NCI-H524 treated with DMSO at 0.1 percent for 48 hours (cell line): ENCODE measurements at regions not wholly inside any gene's neighbourhood (a gene's known extent, or its start where the extent isn't known, plus 50 kb on each side); places are given as distances from the start of the nearest gene placed in this dataset.
"Not testable (repeated sequence)": the region's sequence is repeated elsewhere in the genome, so short reads cannot be mapped to it uniquely, and the experiment has no call there.

Source experiments
- DNase-seq: peaks from one replicate; lab custom pipeline; 2025; lab: John Stamatoyannopoulos, UW

DNA sequence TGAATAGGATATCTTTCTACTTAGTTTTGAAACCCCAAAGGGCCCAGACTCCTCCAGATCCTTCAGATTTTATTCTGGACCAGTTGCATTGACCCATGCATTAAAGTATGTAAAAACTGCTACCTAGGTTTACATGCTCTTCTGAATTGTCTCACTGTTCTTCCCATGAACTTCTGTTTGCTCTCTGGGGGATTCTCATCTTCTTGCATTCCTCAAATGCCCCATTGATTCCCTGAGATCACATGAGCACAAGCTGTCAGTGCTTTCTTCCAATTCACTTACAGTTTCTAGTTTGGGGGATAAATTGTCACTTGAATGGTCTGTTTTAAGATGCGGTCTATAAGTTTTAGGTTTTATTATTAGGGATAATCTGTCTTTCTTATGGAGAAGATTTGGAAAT, 188.9 kb upstream of the KIF2B start:
- no peak for DNase-seq

DNA sequence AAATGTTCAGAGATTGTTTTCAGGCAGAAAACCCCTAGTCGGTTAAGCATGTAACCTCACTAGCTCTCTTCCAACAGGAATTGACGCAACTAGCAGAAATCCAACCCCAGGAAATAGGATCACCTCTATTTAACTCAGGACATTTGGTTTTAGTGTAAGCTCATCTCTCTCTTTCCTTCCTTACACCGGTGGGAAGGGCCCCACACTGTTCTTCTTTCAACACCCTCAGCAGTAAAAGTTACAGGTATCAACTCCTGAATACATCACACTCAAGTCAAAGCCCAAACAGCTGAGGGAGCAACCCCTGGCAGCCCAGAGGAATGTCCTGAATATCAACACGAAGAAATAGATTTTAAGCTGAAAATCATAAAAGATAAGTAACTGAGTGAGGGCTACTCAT, 191.2 kb upstream of the KIF2B start:
- DNase-seq, result no peak

DNA sequence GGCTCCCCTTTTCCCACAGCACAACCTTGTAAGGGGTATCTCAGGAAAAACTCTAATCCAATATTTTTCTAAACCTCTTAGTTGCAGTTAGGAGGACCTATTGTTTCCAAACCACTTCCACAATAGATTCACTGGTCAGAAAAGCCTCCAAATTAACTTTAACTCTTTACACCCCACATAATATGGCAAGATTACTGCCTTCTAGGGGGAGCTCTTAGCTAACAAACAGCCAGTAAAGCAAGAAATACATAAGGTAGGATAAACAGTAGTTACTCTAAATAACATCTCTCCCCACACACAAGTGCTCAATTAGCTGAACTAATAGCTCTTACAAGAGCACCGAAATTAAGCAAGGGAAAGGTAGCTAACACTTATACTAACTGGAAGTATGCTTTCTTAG, 192.1 kb upstream of the KIF2B start:
- no peak for DNase-seq

DNA sequence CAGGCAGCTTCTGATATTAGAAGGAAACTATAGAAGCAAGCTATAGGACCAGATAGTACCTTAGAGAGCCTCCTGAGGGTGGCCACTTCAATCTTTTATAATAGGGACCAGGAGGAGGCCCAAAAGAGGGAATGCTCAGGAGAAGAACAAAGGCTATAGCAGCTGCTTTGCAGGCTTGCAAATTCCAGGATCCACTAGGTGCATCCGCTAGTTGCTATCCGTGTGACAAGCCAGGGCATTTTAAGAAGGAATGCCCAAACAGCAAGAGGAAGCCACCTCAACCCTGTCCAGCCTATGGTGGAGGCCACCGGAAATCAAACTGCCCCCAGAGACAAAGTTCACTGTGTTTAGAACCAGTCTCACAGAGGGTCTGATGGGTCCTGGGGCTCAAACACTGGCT, 192.6 kb upstream of the KIF2B start:
- no peak for DNase-seq

DNA sequence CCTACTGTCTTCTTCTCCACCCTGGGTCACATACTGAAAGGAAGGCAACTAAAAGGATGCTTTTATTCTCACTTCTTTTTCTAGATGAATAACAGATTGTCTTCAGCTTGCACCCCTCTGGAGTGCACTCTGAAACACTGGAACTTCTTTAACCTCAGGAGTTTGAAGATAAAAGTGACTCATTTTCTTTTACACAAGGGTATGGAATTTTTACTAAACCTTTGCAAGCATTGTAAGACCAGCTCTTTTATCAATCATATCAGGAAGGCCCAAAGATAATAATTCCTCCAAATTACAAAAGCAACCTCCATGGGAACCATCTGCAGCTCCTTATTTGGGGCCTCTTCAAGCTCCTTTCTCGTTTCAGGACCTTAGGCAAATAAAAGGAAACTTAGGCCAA, 193.5 kb upstream of the KIF2B start:
- no peak for DNase-seq

DNA sequence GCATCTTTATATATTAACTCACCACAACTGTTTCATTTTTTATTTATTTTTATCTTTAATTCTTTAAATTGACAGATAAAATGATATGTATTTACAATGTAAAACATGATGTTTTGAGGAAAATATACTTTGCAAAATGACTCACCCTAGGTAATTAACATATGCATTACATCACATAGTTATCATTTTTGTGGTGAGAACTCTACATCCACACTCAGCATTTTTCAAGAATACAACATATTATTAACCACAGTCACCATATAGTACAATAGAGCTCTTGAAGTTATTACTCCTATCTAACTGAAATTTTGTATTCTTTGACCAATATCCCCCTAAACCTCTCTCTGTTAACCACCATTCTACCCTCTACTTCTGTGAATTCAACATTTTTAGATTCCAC, 194.7 kb upstream of the KIF2B start:
- DNase-seq, result no peak

DNA sequence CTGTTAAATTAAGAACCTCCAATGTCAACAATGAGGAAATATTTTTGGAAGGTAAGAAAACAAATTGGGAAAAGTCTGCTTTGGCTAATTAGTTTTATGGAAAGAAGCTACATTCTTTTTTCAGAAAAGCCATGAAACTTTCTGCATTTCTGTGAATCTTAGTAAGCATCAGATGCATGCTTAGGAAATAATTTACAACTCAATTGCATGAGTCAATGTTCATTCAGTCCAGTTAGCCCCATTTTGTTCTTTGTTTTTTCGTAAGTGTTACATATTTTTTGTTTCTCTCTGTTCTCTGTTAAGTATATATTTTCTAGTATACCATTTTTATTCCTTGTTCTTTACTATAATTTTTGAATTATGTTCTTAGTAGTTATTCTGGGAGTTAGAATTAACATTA, 195.2 kb upstream of the KIF2B start:
- DNase-seq, result no peak

DNA sequence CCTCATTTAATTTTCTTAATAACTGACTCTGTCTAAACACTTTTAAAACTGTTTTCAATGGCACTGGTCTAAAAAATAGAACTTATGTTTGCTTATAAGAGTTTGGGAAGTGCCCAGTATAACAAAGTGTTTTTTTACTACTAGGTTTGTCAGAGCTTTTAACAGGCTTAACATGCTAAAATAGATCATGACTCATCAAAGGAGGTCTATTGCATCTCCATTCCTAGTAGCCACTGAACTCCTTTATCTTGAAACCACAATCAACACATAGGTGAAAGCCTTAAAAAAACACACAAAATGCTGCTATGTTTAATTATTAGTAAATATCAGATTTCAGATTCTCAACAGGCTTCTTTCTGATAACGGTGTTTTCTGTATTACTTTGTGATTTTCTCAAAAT, 196.4 kb upstream of the KIF2B start:
- DNase-seq, result no peak

DNA sequence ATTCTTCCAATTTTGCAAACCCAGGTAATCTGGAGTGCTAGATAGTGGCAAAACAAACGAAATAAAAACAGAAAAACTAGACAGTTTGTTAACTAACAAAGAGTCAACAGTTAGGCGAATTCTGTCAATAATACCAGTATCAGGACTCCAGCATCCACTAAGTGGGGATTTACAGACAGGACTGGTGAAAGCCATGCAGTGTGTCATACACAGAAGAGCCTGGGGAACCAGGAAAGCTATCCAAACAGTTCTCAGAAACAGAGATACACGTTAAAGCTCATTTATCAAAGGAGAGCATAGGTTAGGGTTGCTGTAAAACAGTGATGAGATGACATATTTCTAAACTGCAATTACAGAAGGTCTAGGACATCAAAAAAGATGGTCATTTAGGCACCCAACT, 203.7 kb upstream of the KIF2B start:
- DNase-seq, result no peak

DNA sequence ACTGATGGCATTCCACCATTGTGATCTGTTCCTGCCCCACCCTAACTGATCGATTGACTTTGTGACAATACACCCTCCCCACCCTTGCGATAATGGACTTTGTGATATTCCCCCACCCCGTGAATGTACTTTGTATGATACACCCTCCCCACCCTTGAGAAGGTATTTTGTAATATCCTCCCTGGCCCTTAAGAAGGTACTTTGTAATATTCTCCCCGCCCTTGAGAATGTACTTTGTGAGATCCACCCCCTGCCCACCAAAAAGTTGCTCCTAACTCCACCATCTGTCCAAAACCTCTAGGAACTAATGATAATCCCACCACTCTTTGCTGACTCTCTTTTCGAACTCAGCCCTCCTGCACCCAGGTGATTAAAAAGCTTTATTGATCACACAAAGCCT, 214.5 kb upstream of the KIF2B start:
- not testable (repeated sequence) for DNase-seq

DNA sequence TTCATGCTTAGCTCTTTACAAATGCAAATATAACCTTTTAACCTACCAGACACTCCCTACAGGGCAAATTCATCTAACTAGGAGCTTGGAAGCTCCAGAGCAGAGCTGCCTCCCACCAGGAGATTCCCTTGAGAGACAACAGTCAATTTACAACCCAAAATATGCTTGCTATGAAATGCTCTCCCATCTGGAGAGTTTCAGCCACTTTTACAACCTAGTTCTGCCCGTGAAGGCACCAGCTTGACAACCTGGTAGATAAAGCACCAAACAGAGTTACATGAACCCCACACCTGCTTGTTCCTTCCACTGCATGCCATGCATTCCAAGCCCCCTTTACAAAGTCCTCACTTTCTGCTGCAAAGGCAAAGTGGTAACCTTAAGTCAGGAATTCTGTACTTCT, 215.3 kb upstream of the KIF2B start:
- DNase-seq, result no peak

DNA sequence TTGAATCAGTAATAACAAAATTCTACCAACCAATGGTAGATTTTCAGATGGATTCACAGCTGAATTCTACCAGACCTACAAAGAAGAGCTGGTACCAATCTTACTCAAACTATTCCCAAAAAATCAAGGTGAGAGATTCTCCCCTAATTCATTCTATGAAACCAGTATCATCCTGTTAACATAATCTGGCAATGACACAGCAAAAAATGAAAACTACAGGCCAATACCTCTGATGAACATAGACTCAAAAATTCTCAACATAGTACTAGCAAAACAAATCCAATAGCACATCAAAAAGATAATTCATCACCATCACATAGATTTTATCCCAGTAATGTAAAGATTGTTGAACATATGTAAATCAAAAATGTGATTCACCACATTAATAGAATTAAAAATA, 234.4 kb upstream of the KIF2B start:
- no peak for DNase-seq

DNA sequence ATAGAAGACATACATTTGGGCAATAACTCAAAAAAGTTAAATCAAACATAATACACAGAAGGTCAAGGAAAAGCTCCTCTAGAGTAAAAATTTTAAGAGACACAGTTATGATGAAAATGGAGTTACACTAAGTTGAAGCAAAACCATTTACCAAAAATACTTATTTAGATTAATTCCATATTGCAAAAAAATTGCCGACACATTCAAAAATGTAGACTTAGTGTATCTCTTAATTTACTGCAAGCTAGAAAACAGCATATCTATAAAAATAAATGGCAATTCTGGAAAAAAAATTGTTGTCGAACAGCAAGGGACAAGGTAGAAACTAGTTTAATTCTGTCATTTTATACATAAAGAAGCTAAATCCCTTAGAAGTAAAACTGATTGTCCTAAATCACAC, 248.7 kb upstream of the KIF2B start:
- DNase-seq, result no peak

DNA sequence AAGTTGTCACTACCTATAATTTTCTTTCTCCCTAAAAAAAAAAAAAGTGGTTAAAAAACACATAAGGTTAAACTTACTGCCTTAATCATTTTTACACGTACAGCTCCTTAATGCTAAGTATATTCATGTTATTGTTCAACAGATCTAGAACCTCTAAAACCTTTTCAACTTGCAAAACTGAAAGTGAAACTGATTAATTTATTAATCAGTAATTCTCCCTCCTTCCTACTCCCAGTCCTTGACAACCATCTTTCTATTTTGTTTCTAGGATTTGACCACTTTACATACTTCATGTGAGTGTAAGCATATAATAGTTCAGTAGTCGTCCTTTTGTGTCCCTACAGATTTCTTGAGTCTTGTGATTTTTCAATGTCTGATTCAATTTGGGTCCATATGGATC, 251.4 kb upstream of the KIF2B start:
- no peak for DNase-seq

DNA sequence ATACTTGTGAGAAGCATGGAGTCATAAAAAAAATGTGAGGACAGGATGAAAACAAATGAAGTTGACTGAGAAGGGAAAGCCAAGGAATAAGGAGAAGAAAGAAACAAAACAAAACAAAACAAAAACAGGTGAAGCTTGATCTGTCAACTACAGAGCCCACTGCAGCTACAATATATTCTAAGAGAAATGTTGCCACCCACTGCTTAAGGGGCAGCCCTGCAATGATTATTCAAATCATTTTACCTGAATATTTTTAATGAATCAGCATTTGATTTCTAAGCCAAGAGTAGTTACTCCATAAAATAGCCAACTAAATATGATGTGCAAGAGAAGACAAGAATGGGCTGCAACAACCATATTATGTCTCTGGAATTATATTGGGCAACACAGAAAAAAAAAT, 252.0 kb upstream of the KIF2B start:
- DNase-seq, result no peak

DNA sequence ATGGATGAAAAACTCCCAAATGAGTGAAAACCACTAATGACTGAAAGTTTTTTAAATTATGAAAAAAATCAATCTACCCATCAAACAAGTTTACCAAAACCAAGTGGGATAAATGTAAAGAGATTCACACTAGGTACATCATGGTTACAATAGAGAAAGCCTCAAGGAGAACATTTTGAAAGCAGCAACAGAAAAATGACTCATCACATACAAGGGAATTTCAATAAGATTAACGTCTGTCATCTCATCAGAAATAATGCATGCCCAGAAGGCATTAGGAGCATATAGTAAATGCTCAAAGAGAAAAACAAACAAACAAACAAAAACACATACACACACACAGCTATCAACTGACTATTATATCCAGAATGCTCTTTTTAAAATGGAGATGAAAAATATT, 261.8 kb upstream of the KIF2B start:
- DNase-seq, result no peak

DNA sequence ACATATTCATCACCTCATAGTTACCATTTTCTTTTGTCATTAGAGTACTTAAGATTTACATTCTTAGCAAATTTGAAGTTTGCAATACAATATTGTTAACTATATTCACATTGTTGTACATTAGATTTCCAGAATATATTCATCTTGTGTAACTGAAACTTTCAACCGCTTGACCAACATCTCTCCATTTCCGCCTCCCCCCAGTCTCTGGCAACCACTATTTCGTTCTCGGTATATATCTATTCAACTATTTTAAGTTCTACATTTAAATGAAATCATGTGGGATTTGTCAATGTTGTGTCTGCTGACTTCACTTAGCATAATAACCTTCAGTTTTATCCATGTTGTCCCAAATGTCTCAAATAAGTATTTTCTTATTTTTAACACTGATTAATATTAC, 274.5 kb upstream of the KIF2B start:
- DNase-seq, result no peak

DNA sequence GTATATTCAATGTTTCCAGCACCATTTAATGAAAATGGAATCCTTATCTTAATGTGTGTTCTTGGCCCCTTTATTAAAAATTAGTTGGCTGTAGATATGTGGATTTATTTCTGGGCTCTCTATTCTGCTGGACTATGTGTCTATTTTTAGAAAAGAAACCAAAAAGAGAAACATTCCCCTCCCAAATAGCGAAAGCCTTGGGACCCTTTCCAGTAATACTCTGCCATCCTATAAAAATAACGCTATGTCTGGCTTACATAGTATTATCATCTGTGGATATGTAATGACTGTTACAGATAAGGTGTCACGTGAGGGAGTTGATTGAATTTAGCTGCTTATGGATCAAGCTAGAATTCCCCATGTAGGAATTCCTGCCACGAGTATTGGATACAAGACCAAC, 279.3 kb upstream of the KIF2B start:
- no peak for DNase-seq

DNA sequence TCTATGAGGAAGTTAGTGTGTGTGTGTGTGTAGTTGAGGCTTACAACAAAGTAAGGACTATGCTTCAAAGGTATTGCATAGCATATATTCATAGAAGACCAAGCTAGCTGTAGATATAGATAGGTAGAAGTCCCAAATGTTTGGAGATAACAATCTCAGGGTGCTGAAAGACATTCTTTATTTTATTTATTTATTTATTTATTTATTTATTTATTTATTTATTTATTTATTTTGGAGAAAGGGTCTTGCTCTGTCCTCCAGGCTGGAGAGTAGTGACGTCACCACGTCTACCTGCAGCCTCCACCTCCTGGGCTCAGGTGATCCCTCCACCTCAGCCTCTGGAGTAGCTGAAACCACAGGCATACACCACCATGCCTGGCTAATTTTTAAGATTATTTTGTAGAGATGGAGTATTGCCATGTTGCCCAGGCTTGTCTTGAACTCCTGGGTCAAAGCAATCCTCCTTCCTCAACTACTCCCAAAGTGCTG, 284.6 kb upstream of the KIF2B start:
- DNase-seq, result no peak

DNA sequence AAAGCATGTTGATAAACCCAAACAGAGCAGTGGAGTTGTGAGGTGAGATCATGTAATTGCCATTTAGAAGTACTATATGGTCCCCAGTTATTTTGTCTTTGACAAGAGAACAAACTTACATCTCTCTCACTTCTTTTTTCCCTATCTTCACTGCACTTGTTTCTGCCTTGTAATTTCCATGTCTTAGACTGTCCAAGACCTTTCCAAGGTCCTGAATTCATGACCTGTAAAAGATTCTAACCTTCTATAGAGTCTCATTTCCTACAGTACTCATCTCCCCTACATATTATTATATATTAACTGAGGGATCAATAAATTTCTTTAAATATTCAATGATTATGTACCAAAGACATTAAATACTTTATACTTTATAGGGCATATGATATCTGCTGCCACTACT, 295.3 kb upstream of the KIF2B start:
- DNase-seq, result no peak

DNA sequence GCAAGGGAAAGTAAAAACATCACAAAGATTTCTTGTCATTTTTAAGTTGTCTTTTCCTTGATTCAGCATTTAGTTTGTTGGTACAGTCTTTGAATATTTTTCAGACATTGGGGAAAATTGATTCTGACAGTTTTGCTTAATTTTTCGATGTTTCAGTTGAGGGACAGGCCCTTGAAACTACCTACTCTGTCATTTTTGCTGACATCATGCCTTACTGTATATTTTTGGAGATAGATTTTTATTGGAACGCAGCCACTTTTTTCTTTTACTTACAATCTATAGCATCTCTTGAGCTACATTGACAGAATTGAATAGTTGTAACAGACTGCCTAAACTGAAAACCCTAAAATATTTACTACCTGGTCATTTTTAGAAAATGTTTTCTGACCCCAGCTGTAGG, 297.1 kb upstream of the KIF2B start:
- no peak for DNase-seq

DNA sequence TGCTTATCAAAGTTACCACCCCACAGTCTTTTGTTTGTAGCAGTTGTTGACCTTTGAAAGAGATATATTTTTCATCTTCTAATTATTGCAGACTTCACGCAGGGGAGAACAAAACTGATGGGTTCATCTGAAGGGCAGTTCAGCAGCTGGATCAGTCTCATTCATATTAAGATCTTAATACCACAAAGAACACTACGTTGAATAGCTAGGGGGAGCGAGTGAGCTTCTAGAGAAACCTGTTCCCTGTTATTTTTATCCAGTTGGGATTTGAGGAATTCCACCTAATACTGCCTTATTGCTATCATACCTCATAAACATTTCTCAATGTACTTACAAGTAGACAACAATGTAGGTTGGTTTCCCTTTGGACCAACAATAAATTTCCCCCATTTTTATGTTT, 306.1 kb upstream of the KIF2B start:
- DNase-seq, result no peak

DNA sequence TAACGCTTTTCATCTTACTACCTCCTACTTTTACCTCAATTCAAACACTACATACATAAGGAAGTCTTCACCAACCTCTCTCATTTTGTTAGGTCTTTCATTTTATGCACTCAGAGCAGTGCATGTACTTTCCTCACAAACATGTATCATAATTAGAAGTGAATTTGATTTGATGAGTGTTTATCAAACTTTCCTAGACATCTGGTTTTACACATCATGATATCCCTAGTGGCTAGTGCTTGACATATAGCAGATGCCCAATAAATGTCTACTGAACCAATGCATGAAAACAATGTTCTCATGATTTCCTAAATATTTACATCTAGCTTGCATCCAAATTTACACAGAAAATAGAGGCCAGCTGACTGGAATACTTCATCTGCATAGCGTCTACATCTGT, 323.4 kb upstream of the KIF2B start:
- no peak for DNase-seq

DNA sequence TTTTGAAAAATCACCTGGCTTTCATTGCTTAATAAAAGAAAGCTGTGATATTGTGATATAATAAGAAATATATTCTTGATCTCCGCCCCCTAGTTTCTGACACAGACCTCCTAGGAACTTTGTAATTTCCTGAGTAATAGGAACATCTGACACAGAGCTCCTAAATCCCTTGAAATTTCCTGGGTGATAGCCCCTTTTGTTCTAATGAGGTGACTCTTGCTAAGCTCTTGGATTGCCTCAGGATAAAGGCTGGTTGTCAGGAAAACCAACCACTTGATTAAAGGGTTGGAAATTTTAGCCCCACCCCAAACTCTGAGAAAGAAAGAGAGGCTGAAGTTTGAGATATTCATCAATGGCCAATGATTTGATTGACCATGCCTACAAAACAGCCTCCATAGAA, 326.4 kb upstream of the KIF2B start:
- DNase-seq, result no peak

DNA sequence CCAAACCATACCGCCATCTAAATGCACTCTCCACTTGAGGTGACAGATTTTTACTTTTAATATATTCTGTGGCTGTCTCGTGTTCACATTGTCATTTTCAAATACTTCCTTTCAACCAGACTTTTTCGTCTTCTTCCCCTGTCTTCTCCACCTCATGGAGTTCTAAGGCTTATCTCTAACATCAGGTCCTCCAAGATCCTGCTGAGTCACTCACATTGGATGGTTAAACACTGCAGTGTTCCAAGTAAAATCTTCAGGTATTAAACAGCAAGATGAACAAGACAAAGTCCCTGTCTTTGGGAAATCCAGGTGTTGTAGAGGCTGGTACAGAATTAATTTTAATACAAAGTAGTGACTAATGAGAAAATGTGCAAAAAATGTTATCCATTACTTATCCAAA, 330.2 kb upstream of the KIF2B start:
- DNase-seq, result no peak
